GM23338 (cell line): ENCODE measurements at regions not wholly inside any gene's neighbourhood (a gene's known extent, or its start where the extent isn't known, plus 50 kb on each side); places are given as distances from the start of the nearest gene placed in this dataset.

ENCODE experiments used
- ATAC-seq: fragments of 200-7000 bp; cut with Tn5 transposase; 3 replicates; pipeline ENCODE4 v1.9.1; 2020
- DNase-seq: peaks from one replicate; pipeline ENCODE4 v3.0.0-alpha.2; 2015; ENCODE audit warnings: low spot score
- H2AFZ ChIP-seq: fragments of 200-600 bp; sonication (generic); 2 replicates; pipeline ENCODE4 v1.8.0; 2016; ENCODE audit warnings: antibody characterized with exemption, mild to moderate bottlenecking, moderate library complexity
- H3F3A ChIP-seq: fragments of 200-600 bp; sonication (generic); replicated peaks from 2 replicates; pipeline ENCODE4 v1.8.0; 2017; ENCODE audit warnings: antibody characterized with exemption, mixed run types, low read depth
- H3K27ac ChIP-seq: fragments of 200-600 bp; sonication (generic); 2 replicates; pipeline ENCODE4 v1.6.1; 2016; ENCODE audit warnings: low read depth
- H3K27me3 ChIP-seq: fragments of 200-600 bp; sonication (generic); 2 replicates; pipeline ENCODE4 v1.8.0; 2016; ENCODE audit warnings: mild to moderate bottlenecking, mixed run types, moderate library complexity; ENCODE audit not compliant: insufficient read depth
- H3K36me3 ChIP-seq: fragments of 200-600 bp; sonication (generic); 2 replicates; pipeline ENCODE4 v1.8.0; 2016; ENCODE audit warnings: mild to moderate bottlenecking; ENCODE audit not compliant: insufficient read depth
- H3K4me1 ChIP-seq: fragments of 200-600 bp; sonication (generic); 2 replicates; pipeline ENCODE4 v1.8.0; 2016; ENCODE audit warnings: mild to moderate bottlenecking, moderate library complexity; ENCODE audit not compliant: insufficient read depth
- H3K4me2 ChIP-seq: fragments of 200-600 bp; sonication (generic); 2 replicates; pipeline ENCODE4 v1.7.1; 2017; ENCODE audit warnings: mixed run types
- H3K4me3 ChIP-seq: fragments of 200-600 bp; sonication (generic); 2 replicates; pipeline ENCODE4 v1.6.1; 2016; ENCODE audit warnings: mixed run types
- H3K79me2 ChIP-seq: fragments of 200-600 bp; sonication (generic); replicated peaks from 2 replicates; pipeline ENCODE4 v1.8.0; 2017; ENCODE audit warnings: mild to moderate bottlenecking; ENCODE audit not compliant: insufficient read depth
- H3K9me2 ChIP-seq: fragments of 200-600 bp; sonication (generic); 2 replicates; pipeline ENCODE4 v1.8.0; 2017; ENCODE audit not compliant: insufficient read depth
- H4K20me1 ChIP-seq: fragments of 200-600 bp; sonication (generic); replicated peaks from 2 replicates; pipeline ENCODE4 v1.8.0; 2017; ENCODE audit warnings: mild to moderate bottlenecking; ENCODE audit not compliant: insufficient read depth
- H3K27ac Mint-ChIP-seq: 2 replicates; pipeline ENCODE4 v1.8.0; 2020; ENCODE audit warnings: inconsistent platforms, mild to moderate bottlenecking, moderate library complexity, mixed read lengths
- H3K27me3 Mint-ChIP-seq: 3 replicates; pipeline ENCODE4 v1.8.0; 2022; ENCODE audit warnings: low read depth, mild to moderate bottlenecking, moderate library complexity, mixed read lengths, inconsistent platforms; ENCODE audit not compliant: insufficient read depth, poor library complexity
- H3K36me3 Mint-ChIP-seq: 3 replicates; pipeline ENCODE4 v1.8.0; 2021; ENCODE audit warnings: low read depth, mild to moderate bottlenecking, inconsistent platforms, moderate library complexity, mixed read lengths
- H3K4me1 Mint-ChIP-seq: 3 replicates; pipeline ENCODE4 v1.8.0; 2020; ENCODE audit warnings: mild to moderate bottlenecking, inconsistent platforms, mixed read lengths
- H3K4me3 Mint-ChIP-seq: 3 replicates; pipeline ENCODE4 v1.8.0; 2021; ENCODE audit warnings: moderate library complexity, mild to moderate bottlenecking, inconsistent platforms, mixed read lengths
- H3K9me3 Mint-ChIP-seq: 3 replicates; pipeline ENCODE4 v1.8.0; 2020; ENCODE audit warnings: moderate library complexity, mild to moderate bottlenecking, inconsistent platforms, mixed read lengths
- CREB1 ChIP-seq: fragments of 250-450 bp; sonication (Bioruptor Pico); IDR thresholded peaks from 2 replicates; pipeline ENCODE4 v1.5.0; 2020; ENCODE audit warnings: low read depth, mild to moderate bottlenecking, moderate library complexity
- CTCF ChIP-seq, 2 experiments: fragments of 200-600 bp in 1 of 2; sonication (generic) in 1 of 2; conservative IDR thresholded peaks; 2 replicates each; pipeline versions ENCODE4 v1.5.1 to v1.6.1; 2016 to 2017; ENCODE audit warnings: antibody characterized with exemption in 2 of 2, low read depth in 2 of 2, mild to moderate bottlenecking in 2 of 2, moderate library complexity in 1 of 2
- ETS1 ChIP-seq: IDR thresholded peaks from 2 replicates; pipeline ENCODE4 v1.6.1; 2016; ENCODE audit warnings: antibody characterized with exemption
- EZH2 ChIP-seq: fragments of 200-600 bp; sonication (generic); IDR thresholded peaks from one replicate; pipeline ENCODE4 v1.8.0; 2017; ENCODE audit warnings: antibody characterized with exemption, mild to moderate bottlenecking, low read depth; ENCODE audit not compliant: unreplicated experiment
- EZH2phosphoT487 ChIP-seq: fragments of 200-600 bp; sonication (generic); IDR thresholded peaks from one replicate; pipeline ENCODE4 v1.8.1; 2018; ENCODE audit warnings: antibody characterized with exemption; ENCODE audit not compliant: unreplicated experiment
- JUNB ChIP-seq: IDR thresholded peaks from one replicate; pipeline ENCODE4 v1.6.1; 2016; ENCODE audit warnings: antibody characterized with exemption; ENCODE audit not compliant: unreplicated experiment
- NANOG ChIP-seq: IDR thresholded peaks from 2 replicates; pipeline ENCODE4 v1.6.1; 2016; ENCODE audit warnings: antibody characterized with exemption, borderline replicate concordance
- POLR2AphosphoS5 ChIP-seq: IDR thresholded peaks from 2 replicates; pipeline ENCODE4 v1.6.1; 2016; ENCODE audit warnings: antibody characterized with exemption, low read depth
- REST ChIP-seq: IDR thresholded peaks from one replicate; pipeline ENCODE4 v1.6.1; 2018; ENCODE audit warnings: antibody characterized with exemption; ENCODE audit not compliant: unreplicated experiment
- STAT1 ChIP-seq: IDR thresholded peaks from one replicate; pipeline ENCODE4 v1.6.1; 2016; ENCODE audit warnings: antibody characterized with exemption; ENCODE audit not compliant: unreplicated experiment
- ZNF114 ChIP-seq: fragments of 250-450 bp; sonication (Bioruptor Pico); IDR thresholded peaks from 2 replicates; pipeline ENCODE4 v1.5.0; 2020; ENCODE audit warnings: mild to moderate bottlenecking, moderate library complexity
- ZNF331 ChIP-seq: fragments of 250-450 bp; sonication (Bioruptor Pico); IDR thresholded peaks from 2 replicates; pipeline ENCODE4 v1.5.0; 2020; ENCODE audit warnings: low read depth, mild to moderate bottlenecking, moderate library complexity
- ZNF462 ChIP-seq: fragments of 250-450 bp; sonication (Bioruptor Pico); IDR thresholded peaks from 2 replicates; pipeline ENCODE4 v1.5.0; 2020; ENCODE audit warnings: mild to moderate bottlenecking, moderate library complexity

- Mint-ChIP-seq H3K27ac (no peak overlapping the region), H3K4me1 (no peaks in the 10 kb centered on the region)
- no peak overlapping the region for H3K4me3 ChIP-seq
These were observed 237.8 kb upstream of the TBX3 start for GRCh38 chr12:114921781-114922180.

More at GRCh38 chr12:114921781-114922180, 237.8 kb upstream of the TBX3 start:
- no peaks in the 10 kb centered on the region for H3K36me3 ChIP-seq
- Mint-ChIP-seq H3K27me3 (no peaks in the 10 kb centered on the region), H3K4me3 (no peak overlapping the region), H3K9me3 (no peaks in the 10 kb centered on the region; the same call in 2 of the 3 replicates), H3K36me3 (no peaks in the 10 kb centered on the region)
- no peaks in the 10 kb centered on the region for H4K20me1 ChIP-seq
- no peak overlapping the region for H3K27ac ChIP-seq
- H2AFZ ChIP-seq = no peak overlapping the region
- H3K9me2 ChIP-seq = no peaks in the 10 kb centered on the region; the same call in 1 of the 2 replicates
- H3F3A ChIP-seq = no peaks in the 10 kb centered on the region
- no peaks in the 10 kb centered on the region for H3K79me2 ChIP-seq
- no peak for ATAC-seq
- TF ChIP-seq ZNF331 (CRISPR knock-in tag) (no peak), CREB1 (CRISPR knock-in tag) (no peak), STAT1 (no peak), JUNB (no peak), NANOG (no peak), REST (no peak), CTCF (conservative IDR thresholded peaks at IDR 0.05; ENCODE audit: low read depth in 2 of 2) (no peak), ZNF114 (CRISPR knock-in tag) (no peak), ZNF462 (CRISPR knock-in tag) (no peak), POLR2AphosphoS5 (no peak), EZH2 (no peak), ETS1 (no peak), EZH2phosphoT487 (no peak)
- no peak for DNase-seq
- H3K4me2 ChIP-seq = no peak overlapping the region
- H3K27me3 ChIP-seq = no peaks in the 10 kb centered on the region
- H3K4me1 ChIP-seq = no peaks in the 10 kb centered on the region
